ENCODE measurements at regions not wholly inside any gene's neighbourhood (a gene's known extent, or its start where the extent isn't known, plus 50 kb on each side); places are given as distances from the start of the nearest gene placed in this dataset.

GRCh38 chr14:87617079-87617478 is 375.9 kb downstream of the GALC start (continued):
- no peak for TF ChIP-seq ZNF770 (CRISPR knock-in tag; IDR thresholded peaks at IDR 0.05)
- TF ChIP-seq HHEX (CRISPR knock-in tag; IDR thresholded peaks at IDR 0.05), result no peak
- no peak for TF ChIP-seq ZC3H13 (CRISPR knock-in tag; IDR thresholded peaks at IDR 0.05)
- TF ChIP-seq MTA3 (CRISPR knock-in tag; IDR thresholded peaks at IDR 0.05), result no peak
- no peak for TF ChIP-seq ZNF468 (CRISPR knock-in tag; IDR thresholded peaks at IDR 0.05)
- TF ChIP-seq KMT2A (CRISPR knock-in tag; IDR thresholded peaks at IDR 0.05), result no peak
- TF ChIP-seq ZSCAN12 (CRISPR knock-in tag; IDR thresholded peaks at IDR 0.05), result no peak
- no peak for TF ChIP-seq REST (IDR thresholded peaks at IDR 0.05; ENCODE audit: borderline replicate concordance in 1 of 2, low read depth in 1 of 2, low read length in 2 of 2)
- no peak for TF ChIP-seq RNF2 (conservative IDR thresholded peaks at IDR 0.05; ENCODE audit: low read depth)
